ENCODE measurements at regions not wholly inside any gene's neighbourhood (a gene's known extent, or its start where the extent isn't known, plus 50 kb on each side); places are given as distances from the start of the nearest gene placed in this dataset.
"Not testable (repeated sequence)": the region's sequence is repeated elsewhere in the genome, so short reads cannot be mapped to it uniquely, and the experiment has no call there.

DNA sequence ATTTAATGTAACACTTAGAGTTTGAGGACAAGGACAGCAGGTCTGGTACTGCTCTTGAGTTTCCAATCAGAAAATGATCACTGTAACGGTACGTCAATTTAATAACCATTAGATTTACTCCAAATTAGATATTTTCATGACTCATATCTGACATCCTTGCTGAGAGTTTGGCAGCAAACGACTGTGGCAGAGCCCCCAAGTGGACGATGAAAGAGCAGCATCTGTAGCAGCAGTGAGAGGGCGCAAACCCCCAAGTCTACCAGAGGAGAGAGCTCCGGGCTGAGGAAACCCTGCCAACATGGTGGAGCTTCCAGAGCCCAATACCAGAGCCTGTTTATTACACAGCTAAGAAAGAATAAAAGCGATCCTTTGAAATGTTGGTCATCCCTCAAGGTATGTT lies 73.2 kb upstream of the EPB41L4A start:
- Histone ChIP-seq H3K9me3 (no peaks in the 10 kb centered on the region), H3K36me3 (no peaks in the 10 kb centered on the region), H3K4me1 (no peaks in the 10 kb centered on the region), H3K27me3 (no peaks in the 10 kb centered on the region), H3K4me3 (no peak overlapping the region), H3K27ac (no peak overlapping the region)
- ATAC-seq (peak in 2 of 4 donors; percentile 87 to 90), DNase-seq (peak in 3 of 5 donors; percentile 47 to 63 (median 60))
- WGBS, 4 donors, result 10 to 33% (median 24%) methylated on average over 7 of the region's 7 CpGs
- intact Hi-C loops (cut with DNase I), result loop anchor here in 2 of 10 donors (5.0 kb wide), 2 partner anchors 265 to 315 kb away; no protein-coding TSS in a partner anchor
- TF ChIP-seq POLR2A (IDR thresholded peaks at IDR 0.05), result no peak
- TF ChIP-seq, protein P1, sequence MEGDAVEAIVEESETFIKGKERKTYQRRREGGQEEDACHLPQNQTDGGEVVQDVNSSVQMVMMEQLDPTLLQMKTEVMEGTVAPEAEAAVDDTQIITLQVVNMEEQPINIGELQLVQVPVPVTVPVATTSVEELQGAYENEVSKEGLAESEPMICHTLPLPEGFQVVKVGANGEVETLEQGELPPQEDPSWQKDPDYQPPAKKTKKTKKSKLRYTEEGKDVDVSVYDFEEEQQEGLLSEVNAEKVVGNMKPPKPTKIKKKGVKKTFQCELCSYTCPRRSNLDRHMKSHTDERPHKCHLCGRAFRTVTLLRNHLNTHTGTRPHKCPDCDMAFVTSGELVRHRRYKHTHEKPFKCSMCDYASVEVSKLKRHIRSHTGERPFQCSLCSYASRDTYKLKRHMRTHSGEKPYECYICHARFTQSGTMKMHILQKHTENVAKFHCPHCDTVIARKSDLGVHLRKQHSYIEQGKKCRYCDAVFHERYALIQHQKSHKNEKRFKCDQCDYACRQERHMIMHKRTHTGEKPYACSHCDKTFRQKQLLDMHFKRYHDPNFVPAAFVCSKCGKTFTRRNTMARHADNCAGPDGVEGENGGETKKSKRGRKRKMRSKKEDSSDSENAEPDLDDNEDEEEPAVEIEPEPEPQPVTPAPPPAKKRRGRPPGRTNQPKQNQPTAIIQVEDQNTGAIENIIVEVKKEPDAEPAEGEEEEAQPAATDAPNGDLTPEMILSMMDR (IDR thresholded peaks at IDR 0.05), result peak; percentile 15 to 79 (median 54)

DNA sequence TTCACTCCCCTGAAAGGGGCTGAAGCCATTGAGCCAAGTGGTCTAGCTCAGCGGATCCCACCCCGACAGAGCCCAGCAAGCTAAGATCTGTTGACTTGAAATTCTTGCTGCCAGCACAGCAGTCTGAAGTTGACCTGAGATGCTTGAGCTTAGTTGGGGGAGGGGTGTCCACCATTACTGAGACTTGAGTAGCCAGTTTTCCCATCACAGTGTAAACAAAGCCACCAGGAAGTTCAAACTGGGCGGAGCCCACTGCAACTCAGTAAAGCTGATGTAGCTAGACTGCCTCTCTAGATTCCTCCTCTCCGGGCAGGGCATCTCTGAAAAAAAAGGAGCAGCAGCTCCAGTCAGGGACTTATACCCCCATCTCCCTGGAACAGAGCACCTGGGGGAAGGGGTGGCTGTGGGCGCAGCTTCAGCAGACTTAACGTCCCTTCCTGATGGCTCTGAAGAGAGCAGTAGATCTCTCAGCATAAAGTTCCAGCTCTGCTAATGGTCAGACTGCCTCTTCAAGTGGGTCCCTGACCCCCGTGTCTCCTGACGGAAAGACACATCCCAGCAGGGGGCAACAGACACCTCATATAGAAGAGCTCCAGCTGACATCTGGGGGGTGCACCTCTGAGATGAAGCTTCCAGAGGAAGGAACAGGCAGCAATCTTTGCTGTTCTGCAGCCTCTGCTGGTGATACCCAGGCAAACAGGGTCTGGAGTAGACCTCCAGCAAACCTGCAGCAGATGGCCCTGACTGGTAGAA lies 84.8 kb upstream of the EPB41L4A start:
- H3K27me3 ChIP-seq; H3K9me3 ChIP-seq; ATAC-seq; H3K36me3 ChIP-seq; DNase-seq; H3K27ac ChIP-seq; H3K4me3 ChIP-seq; intact Hi-C loops (cut with DNase I); H3K4me1 ChIP-seq: not testable (repeated sequence)
- WGBS, 4 donors, result 73 to 82% (median 81%) methylated on average over 8 of the region's 8 CpGs

DNA sequence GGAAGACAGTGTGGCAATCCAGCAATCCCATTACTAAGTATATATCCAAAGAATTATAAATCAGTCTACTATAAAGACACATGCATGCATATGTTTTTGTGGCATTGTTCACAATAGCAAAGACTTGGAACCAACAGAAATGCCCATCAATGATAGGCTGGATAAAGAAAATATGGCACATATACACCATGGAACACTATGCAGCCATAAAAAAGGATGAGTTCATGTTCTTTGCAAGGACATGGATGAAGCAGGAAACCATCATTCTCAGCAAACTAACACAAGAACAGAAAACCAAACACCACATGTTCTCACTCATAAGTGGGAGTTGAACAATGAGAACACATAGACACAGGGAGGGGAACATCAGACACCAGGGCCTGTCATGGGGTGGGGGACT lies 90.0 kb upstream of the EPB41L4A start:
- ATAC-seq; DNase-seq; H3K4me1 ChIP-seq; H3K4me3 ChIP-seq; intact Hi-C loops (cut with DNase I); H3K27ac ChIP-seq; H3K36me3 ChIP-seq; H3K27me3 ChIP-seq: not testable (repeated sequence)
- H3K9me3 ChIP-seq, result peaks cover 0 to 23% (median 5%) of the 10 kb centered on the region in 12 donors

DNA sequence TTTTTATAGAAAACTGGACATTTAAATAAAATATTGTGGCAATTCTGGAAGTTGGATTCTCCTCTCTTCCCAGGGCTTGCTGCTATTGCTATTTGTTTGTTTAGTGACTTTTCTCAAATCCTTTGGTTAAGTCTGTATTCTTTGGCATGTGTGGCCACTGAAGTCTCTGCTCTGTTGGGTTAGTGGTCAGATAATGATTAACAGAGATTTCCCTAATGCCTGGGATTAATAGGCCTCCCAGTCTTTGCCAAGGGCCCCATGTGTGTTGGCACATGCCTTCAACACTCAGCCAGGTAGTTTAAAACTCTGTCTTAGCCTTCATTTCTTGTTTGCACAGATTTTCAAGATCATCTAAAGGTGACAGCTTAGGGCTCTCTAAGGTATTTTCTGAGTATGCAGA lies 92.8 kb upstream of the EPB41L4A start:
- intact Hi-C loops (cut with DNase I), result no loop called here
- no peaks in the 10 kb centered on the region for H3K27me3 ChIP-seq
- ATAC-seq (no peak), DNase-seq (no peak)
- H3K27ac ChIP-seq, result no peak overlapping the region
- no peak overlapping the region for H3K4me3 ChIP-seq
- no peaks in the 10 kb centered on the region for H3K4me1 ChIP-seq
- H3K9me3 ChIP-seq, result peaks cover 0 to 20% (median 5%) of the 10 kb centered on the region in 12 donors
- no peaks in the 10 kb centered on the region for H3K36me3 ChIP-seq
- no peak for TF ChIP-seq POLR2A (IDR thresholded peaks at IDR 0.05)
- TF ChIP-seq, protein P1 (IDR thresholded peaks at IDR 0.05), result no peak

DNA sequence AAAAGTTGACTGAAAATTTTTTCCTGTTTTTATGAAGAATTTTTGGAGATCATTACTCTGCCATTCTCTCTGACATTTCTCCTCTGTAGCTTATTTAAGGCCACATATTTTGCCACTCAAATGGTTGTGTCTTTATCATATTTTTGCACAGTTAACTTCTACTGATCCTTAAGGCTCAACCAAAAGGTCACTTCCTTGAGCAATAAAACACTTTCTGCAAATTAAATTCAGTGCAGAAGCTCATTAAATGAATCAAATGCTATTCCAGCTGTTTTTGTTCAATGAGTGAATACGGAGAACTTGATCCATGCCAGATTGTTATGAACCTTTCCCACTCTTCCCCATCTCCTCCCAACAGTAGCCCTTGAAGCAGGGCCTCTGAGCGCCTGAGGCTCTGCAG lies 93.8 kb upstream of the EPB41L4A start:
- no peak for DNase-seq
- H3K36me3 ChIP-seq, result no peaks in the 10 kb centered on the region
- 56 to 77% (median 70%) methylated on average over 2 of the region's 2 CpGs for WGBS, 4 donors
- no peak overlapping the region for H3K27ac ChIP-seq
- intact Hi-C loops (cut with DNase I), result no loop called here
- no peaks in the 10 kb centered on the region for H3K4me1 ChIP-seq
- H3K4me3 ChIP-seq, result no peak overlapping the region
- no peak for TF ChIP-seq POLR2A (IDR thresholded peaks at IDR 0.05)
- TF ChIP-seq, protein P1 (IDR thresholded peaks at IDR 0.05), result no peak
- H3K9me3 ChIP-seq, result peaks cover 0 to 20% (median 5%) of the 10 kb centered on the region in 12 donors
- no peak for ATAC-seq
- no peaks in the 10 kb centered on the region for H3K27me3 ChIP-seq

All from heart left ventricle (tissue), 16 donors.